ENCODE measurements at regions not wholly inside any gene's neighbourhood (a gene's known extent, or its start where the extent isn't known, plus 50 kb on each side); places are given as distances from the start of the nearest gene placed in this dataset.

DNA sequence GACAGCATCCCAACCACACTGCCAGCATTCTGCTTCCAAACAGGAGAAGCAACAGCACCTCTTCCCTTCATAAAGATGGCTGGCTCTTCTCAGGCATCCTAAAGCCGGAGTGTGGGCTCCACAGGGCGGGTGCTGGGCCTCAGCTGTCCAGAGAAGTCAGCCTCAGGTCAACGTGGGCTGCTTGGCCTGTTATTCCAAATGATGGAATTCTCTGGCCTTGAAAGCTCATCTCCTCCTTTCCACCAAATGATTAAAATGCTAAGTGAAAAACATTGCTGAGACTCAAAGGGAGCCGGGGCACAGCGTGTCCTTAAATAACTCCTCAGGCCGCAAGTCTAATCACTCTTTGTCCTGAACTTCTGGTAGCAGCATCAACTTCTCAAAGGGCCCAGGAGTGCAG lies 53.1 kb upstream of the CPXM2 start:
- Histone ChIP-seq H3K27ac (ENCODE audit: low read depth, low read length, poor library complexity, severe bottlenecking) (no peak overlapping the region), H3K79me2 (ENCODE audit: insufficient read depth, low read depth, low read length) (no peaks in the 10 kb centered on the region), H3K4me1 (ENCODE audit: insufficient read depth, low read length, poor library complexity, severe bottlenecking) (peaks cover 4% of the 10 kb centered on the region), H2AFZ (ENCODE audit: low read length) (no peak overlapping the region), H4K20me1 (ENCODE audit: insufficient read depth, low read length) (no peaks in the 10 kb centered on the region), H3K36me3 (ENCODE audit: insufficient read depth, low read length) (no peaks in the 10 kb centered on the region), H3K4me3 (ENCODE audit: low read depth, low read length, poor library complexity, severe bottlenecking) (no peak overlapping the region), H3K9me2 (ENCODE audit: insufficient read depth, low read length) (no peaks in the 10 kb centered on the region), H3K4me2 (ENCODE audit: low read length) (no peak overlapping the region), H3K9me3 (ENCODE audit: low read length) (no peaks in the 10 kb centered on the region)
- TF ChIP-seq, protein P1, sequence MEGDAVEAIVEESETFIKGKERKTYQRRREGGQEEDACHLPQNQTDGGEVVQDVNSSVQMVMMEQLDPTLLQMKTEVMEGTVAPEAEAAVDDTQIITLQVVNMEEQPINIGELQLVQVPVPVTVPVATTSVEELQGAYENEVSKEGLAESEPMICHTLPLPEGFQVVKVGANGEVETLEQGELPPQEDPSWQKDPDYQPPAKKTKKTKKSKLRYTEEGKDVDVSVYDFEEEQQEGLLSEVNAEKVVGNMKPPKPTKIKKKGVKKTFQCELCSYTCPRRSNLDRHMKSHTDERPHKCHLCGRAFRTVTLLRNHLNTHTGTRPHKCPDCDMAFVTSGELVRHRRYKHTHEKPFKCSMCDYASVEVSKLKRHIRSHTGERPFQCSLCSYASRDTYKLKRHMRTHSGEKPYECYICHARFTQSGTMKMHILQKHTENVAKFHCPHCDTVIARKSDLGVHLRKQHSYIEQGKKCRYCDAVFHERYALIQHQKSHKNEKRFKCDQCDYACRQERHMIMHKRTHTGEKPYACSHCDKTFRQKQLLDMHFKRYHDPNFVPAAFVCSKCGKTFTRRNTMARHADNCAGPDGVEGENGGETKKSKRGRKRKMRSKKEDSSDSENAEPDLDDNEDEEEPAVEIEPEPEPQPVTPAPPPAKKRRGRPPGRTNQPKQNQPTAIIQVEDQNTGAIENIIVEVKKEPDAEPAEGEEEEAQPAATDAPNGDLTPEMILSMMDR (conservative IDR thresholded peaks at IDR 0.05; ENCODE audit: low read length), result no peak
- no peak for TF ChIP-seq EZH2phosphoT487 (IDR thresholded peaks at IDR 0.05; ENCODE audit: borderline replicate concordance, low read depth, low read length)
- CTCF ChIA-PET (ENCODE audit: unreplicated experiment), result no interaction called here
- intact Hi-C loops (cut with micrococcal nuclease; ENCODE audit: unreplicated experiment), result no loop called here
- POLR2A ChIA-PET, result interaction anchor here (0.7 kb wide), 1 partner anchor 11 kb away, joined by 3 read pairs; no protein-coding TSS in a partner anchor
- BruUV-seq (replicated peaks), result no TSS peak
- no peak for DNase-seq (ENCODE audit: low spot score)

DNA sequence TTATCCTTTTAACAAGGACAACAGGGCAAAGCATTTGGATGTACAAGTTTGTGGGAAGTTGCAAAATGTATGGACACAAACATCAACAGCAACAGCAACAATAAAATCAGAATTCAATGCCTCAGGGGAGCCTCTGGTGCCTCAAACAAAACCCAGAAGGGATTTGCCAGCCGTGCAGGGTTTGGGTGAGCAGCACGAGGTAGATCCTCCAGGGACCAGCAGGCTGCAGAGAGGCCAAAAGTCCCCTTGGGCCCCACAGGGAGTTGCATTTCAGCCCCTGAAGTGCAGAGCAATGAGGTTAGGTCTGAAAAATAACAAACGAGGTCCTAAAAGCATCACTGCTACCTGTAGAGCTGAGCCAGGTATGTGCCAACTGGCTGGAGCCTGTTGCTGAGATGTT lies 51.7 kb upstream of the CPXM2 start:
- no peaks in the 10 kb centered on the region for H4K20me1 ChIP-seq (ENCODE audit: insufficient read depth, low read length)
- intact Hi-C loops (cut with micrococcal nuclease; ENCODE audit: unreplicated experiment), result no loop called here
- POLR2A ChIA-PET, result no interaction called here
- DNase-seq (ENCODE audit: low spot score), result no peak
- H3K4me3 ChIP-seq (ENCODE audit: low read depth, low read length, poor library complexity, severe bottlenecking), result no peak overlapping the region
- no peaks in the 10 kb centered on the region for H3K9me3 ChIP-seq (ENCODE audit: low read length)
- H3K36me3 ChIP-seq (ENCODE audit: insufficient read depth, low read length), result no peaks in the 10 kb centered on the region
- H2AFZ ChIP-seq (ENCODE audit: low read length), result no peak overlapping the region
- peaks cover 4% of the 10 kb centered on the region for H3K4me1 ChIP-seq (ENCODE audit: insufficient read depth, low read length, poor library complexity, severe bottlenecking)
- BruUV-seq (replicated peaks), result no TSS peak
- no peak for TF ChIP-seq EZH2phosphoT487 (IDR thresholded peaks at IDR 0.05; ENCODE audit: borderline replicate concordance, low read depth, low read length)
- TF ChIP-seq, protein P1 (conservative IDR thresholded peaks at IDR 0.05; ENCODE audit: low read length), result no peak
- H3K79me2 ChIP-seq (ENCODE audit: insufficient read depth, low read depth, low read length), result no peaks in the 10 kb centered on the region
- H3K4me2 ChIP-seq (ENCODE audit: low read length), result no peak overlapping the region
- CTCF ChIA-PET (ENCODE audit: unreplicated experiment), result no interaction called here
- H3K9me2 ChIP-seq (ENCODE audit: insufficient read depth, low read length), result no peaks in the 10 kb centered on the region
- H3K27ac ChIP-seq (ENCODE audit: low read depth, low read length, poor library complexity, severe bottlenecking), result no peak overlapping the region

DNA sequence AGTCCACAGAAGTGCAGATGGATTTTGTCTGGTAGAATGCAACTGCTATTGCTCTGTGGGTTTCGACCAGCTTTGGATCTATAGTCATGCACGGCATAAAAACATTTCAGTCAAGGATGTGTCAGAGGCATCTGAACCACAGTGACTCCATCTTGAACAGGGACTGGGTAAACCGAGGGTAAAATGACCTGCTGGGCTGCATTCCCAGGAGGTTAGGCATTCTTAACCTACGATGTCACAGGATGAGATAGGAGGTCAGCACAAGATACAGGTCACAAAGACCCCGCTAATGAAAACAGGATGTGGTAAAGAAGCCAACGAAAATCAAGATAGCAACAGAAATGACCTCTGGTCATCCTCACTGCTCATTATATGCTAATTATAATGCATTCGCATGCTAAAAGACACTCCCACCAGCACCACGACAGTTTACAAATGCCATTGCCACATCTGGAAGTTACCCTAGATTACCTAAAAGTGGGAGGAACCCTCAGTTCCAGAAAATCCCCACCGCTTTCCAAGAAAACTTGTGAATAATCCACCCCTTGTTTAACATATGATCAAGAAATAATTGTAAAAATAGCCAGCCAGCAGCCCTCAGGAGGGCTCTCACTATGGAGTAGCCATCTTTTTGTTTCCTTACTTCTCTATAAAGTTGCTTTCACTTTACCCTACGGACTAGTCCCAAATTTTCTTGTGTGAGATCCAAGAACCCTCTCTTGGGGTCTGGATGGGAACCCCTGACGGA lies 50.7 kb upstream of the CPXM2 start:
- POLR2A ChIA-PET, result no interaction called here
- H2AFZ ChIP-seq (ENCODE audit: low read length), result no peak overlapping the region
- intact Hi-C loops (cut with micrococcal nuclease; ENCODE audit: unreplicated experiment), result no loop called here
- no TSS peak for BruUV-seq (replicated peaks)
- H3K4me2 ChIP-seq (ENCODE audit: low read length), result no peak overlapping the region
- DNase-seq (ENCODE audit: low spot score), result no peak
- H3K4me1 ChIP-seq (ENCODE audit: insufficient read depth, low read length, poor library complexity, severe bottlenecking), result peaks cover 4% of the 10 kb centered on the region
- no peaks in the 10 kb centered on the region for H3K9me2 ChIP-seq (ENCODE audit: insufficient read depth, low read length)
- no peaks in the 10 kb centered on the region for H4K20me1 ChIP-seq (ENCODE audit: insufficient read depth, low read length)
- no peaks in the 10 kb centered on the region for H3K36me3 ChIP-seq (ENCODE audit: insufficient read depth, low read length)
- H3K9me3 ChIP-seq (ENCODE audit: low read length), result no peaks in the 10 kb centered on the region
- no peaks in the 10 kb centered on the region for H3K79me2 ChIP-seq (ENCODE audit: insufficient read depth, low read depth, low read length)
- TF ChIP-seq, protein P1 (conservative IDR thresholded peaks at IDR 0.05; ENCODE audit: low read length), result no peak
- no peak for TF ChIP-seq EZH2phosphoT487 (IDR thresholded peaks at IDR 0.05; ENCODE audit: borderline replicate concordance, low read depth, low read length)
- no peak overlapping the region for H3K27ac ChIP-seq (ENCODE audit: low read depth, low read length, poor library complexity, severe bottlenecking)
- CTCF ChIA-PET (ENCODE audit: unreplicated experiment), result interaction anchor here (0.6 kb wide), 1 partner anchor 372 kb away, joined by 5 read pairs; no protein-coding TSS in a partner anchor
- H3K4me3 ChIP-seq (ENCODE audit: low read depth, low read length, poor library complexity, severe bottlenecking), result no peak overlapping the region
